ENCODE measurements at regions not wholly inside any gene's neighbourhood (a gene's known extent, or its start where the extent isn't known, plus 50 kb on each side); places are given as distances from the start of the nearest gene placed in this dataset.

GRCh38 chr13:79703772-79704171 is 222.8 kb downstream of the NDFIP2 start:
- no peak for DNase-seq

GRCh38 chr13:79695754-79696153 is 214.8 kb downstream of the NDFIP2 start:
- DNase-seq, result no peak

GRCh38 chr13:79692846-79693245 is 211.9 kb downstream of the NDFIP2 start:
- peak; percentile 20 for DNase-seq

- no peak for DNase-seq
Measured at GRCh38 chr13:79691826-79692225, 210.9 kb downstream of the NDFIP2 start.

- no peak for DNase-seq
Measured at GRCh38 chr13:79688741-79689140, 207.8 kb downstream of the NDFIP2 start.

- DNase-seq, result no peak
Measured at GRCh38 chr13:79686441-79686840, 205.5 kb downstream of the NDFIP2 start.

- DNase-seq, result no peak
Measured at GRCh38 chr13:79684371-79684770, 203.4 kb downstream of the NDFIP2 start.

GRCh38 chr13:79682164-79682563 is 201.2 kb downstream of the NDFIP2 start:
- no peak for DNase-seq

GRCh38 chr13:79681069-79681468 is 200.1 kb downstream of the NDFIP2 start:
- no peak for DNase-seq

- no peak for DNase-seq
Measured at GRCh38 chr13:79680485-79680884, 199.5 kb downstream of the NDFIP2 start.

GRCh38 chr13:79679334-79679733 is 198.4 kb downstream of the NDFIP2 start:
- DNase-seq, result no peak

- DNase-seq, result no peak
Measured at GRCh38 chr13:79678100-79678499, 197.1 kb downstream of the NDFIP2 start.

- DNase-seq, result no peak
Measured at GRCh38 chr13:79675931-79676660, 195.1 kb downstream of the NDFIP2 start.

GRCh38 chr13:79674765-79675515 is 194.0 kb downstream of the NDFIP2 start:
- no peak for DNase-seq

- no peak for DNase-seq
Measured at GRCh38 chr13:79673993-79674377, 193.0 kb downstream of the NDFIP2 start.

GRCh38 chr13:79673310-79673992 is 192.5 kb downstream of the NDFIP2 start:
- DNase-seq, result no peak

- DNase-seq, result no peak
Measured at GRCh38 chr13:79671420-79671819, 190.5 kb downstream of the NDFIP2 start.

GRCh38 chr13:79668201-79668752 is 187.3 kb downstream of the NDFIP2 start:
- DNase-seq, result no peak

GRCh38 chr13:79667771-79668170 is 186.8 kb downstream of the NDFIP2 start:
- no peak for DNase-seq

- DNase-seq, result no peak
Measured at GRCh38 chr13:79663977-79664636, 183.2 kb downstream of the NDFIP2 start.

- DNase-seq, result no peak
Measured at GRCh38 chr13:79663435-79663834, 182.5 kb downstream of the NDFIP2 start.

- no peak for DNase-seq
Measured at GRCh38 chr13:79662882-79663281, 181.9 kb downstream of the NDFIP2 start.

GRCh38 chr13:79660361-79660760 is 179.4 kb downstream of the NDFIP2 start:
- no peak for DNase-seq

Measured in right kidney (tissue), 1 donor.